A549 (cell line): ENCODE measurements at regions not wholly inside any gene's neighbourhood (a gene's known extent, or its start where the extent isn't known, plus 50 kb on each side); places are given as distances from the start of the nearest gene placed in this dataset.

Source experiments
- EP300 ChIP-seq, 2 experiments: fragments of >200 bp; sonication (Bioruptor Twin); formaldehyde crosslinking; IDR thresholded peaks; 2 replicates in 1 of 2; 3 replicates in 1 of 2; pipeline ENCODE4 v1.6.1; 2016 to 2017
- SREBF2 ChIP-seq: fragments of 450-650 bp; IDR thresholded peaks from 2 replicates; pipeline ENCODE4 v1.6.1; 2014; ENCODE audit warnings: mild to moderate bottlenecking, moderate library complexity
- TF ChIP-seq, protein P1 (sequence below): fragments of >200 bp; sonication (Bioruptor Twin); formaldehyde crosslinking; IDR thresholded peaks from 3 replicates; pipeline ENCODE4 v1.5.1; 2016

DNA sequence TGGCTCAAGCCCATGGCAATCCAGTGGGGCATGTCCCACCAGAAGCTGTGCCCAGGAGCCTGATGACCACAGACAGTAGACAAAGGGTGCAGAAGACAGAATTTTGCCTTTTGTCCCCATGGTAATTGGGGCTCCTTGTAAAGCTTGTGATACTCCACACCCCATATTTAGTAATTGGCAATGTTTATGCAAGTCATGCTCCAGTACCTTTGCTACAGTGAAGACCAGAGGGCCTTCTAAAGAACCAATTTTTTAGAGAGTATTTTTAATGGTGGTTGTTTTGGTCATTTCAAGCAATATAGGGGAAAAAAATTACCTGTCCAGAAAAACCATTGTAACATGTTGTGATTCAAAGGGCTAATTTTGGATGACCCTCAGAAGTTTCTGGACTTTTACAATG lies 194.8 kb downstream of the ANAPC1 start:
- TF ChIP-seq EP300 (IDR thresholded peaks at IDR 0.05) (no peak), SREBF2 (no peak)
- TF ChIP-seq, protein P1, sequence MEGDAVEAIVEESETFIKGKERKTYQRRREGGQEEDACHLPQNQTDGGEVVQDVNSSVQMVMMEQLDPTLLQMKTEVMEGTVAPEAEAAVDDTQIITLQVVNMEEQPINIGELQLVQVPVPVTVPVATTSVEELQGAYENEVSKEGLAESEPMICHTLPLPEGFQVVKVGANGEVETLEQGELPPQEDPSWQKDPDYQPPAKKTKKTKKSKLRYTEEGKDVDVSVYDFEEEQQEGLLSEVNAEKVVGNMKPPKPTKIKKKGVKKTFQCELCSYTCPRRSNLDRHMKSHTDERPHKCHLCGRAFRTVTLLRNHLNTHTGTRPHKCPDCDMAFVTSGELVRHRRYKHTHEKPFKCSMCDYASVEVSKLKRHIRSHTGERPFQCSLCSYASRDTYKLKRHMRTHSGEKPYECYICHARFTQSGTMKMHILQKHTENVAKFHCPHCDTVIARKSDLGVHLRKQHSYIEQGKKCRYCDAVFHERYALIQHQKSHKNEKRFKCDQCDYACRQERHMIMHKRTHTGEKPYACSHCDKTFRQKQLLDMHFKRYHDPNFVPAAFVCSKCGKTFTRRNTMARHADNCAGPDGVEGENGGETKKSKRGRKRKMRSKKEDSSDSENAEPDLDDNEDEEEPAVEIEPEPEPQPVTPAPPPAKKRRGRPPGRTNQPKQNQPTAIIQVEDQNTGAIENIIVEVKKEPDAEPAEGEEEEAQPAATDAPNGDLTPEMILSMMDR, result no peak
